ENCODE measurements at regions not wholly inside any gene's neighbourhood (a gene's known extent, or its start where the extent isn't known, plus 50 kb on each side); places are given as distances from the start of the nearest gene placed in this dataset.

- H4K20me1 ChIP-seq (ENCODE audit: insufficient read depth): no peaks in the 10 kb centered on the region
- H3K4me3 ChIP-seq (IDR thresholded peaks at IDR 0.05; ENCODE audit: insufficient read depth, low read depth, low read length): no peak overlapping the region
- H3K36me3 ChIP-seq (ENCODE audit: insufficient read depth): no peaks in the 10 kb centered on the region
- no peak overlapping the region for H2AFZ ChIP-seq (ENCODE audit: low read depth)
- TF ChIP-seq CTCF (conservative IDR thresholded peaks at IDR 0.05; ENCODE audit: low read depth, low read length): no peak
- H3K4me2 ChIP-seq: no peak overlapping the region
- no peaks in the 10 kb centered on the region for H3K4me1 ChIP-seq (ENCODE audit: low read depth, poor library complexity, severe bottlenecking)
- H3K9ac ChIP-seq: no peak overlapping the region
- no peaks in the 10 kb centered on the region for H3K79me2 ChIP-seq (ENCODE audit: insufficient read depth, low read depth)
- no peak overlapping the region for H3K27ac ChIP-seq
- no peaks in the 10 kb centered on the region for H3K27me3 ChIP-seq (ENCODE audit: insufficient read depth, low read depth)
Measured at GRCh38 chr6:68333442-68333841, 301.6 kb upstream of the ADGRB3 start.

GRCh38 chr6:68328156-68328555 is 306.9 kb upstream of the ADGRB3 start:
- no peak overlapping the region for H3K27ac ChIP-seq

GRCh38 chr6:68326762-68327161 is 308.3 kb upstream of the ADGRB3 start:
- no peaks in the 10 kb centered on the region for H3K79me2 ChIP-seq (ENCODE audit: insufficient read depth, low read depth)
- H4K20me1 ChIP-seq (ENCODE audit: insufficient read depth): no peaks in the 10 kb centered on the region
- H3K27me3 ChIP-seq (ENCODE audit: insufficient read depth, low read depth): no peaks in the 10 kb centered on the region
- no peak overlapping the region for H3K27ac ChIP-seq
- TF ChIP-seq CTCF (conservative IDR thresholded peaks at IDR 0.05; ENCODE audit: low read depth, low read length): no peak
- no peak overlapping the region for H3K4me2 ChIP-seq
- no peaks in the 10 kb centered on the region for H3K36me3 ChIP-seq (ENCODE audit: insufficient read depth)
- H3K4me1 ChIP-seq (ENCODE audit: low read depth, poor library complexity, severe bottlenecking): no peaks in the 10 kb centered on the region
- no peak overlapping the region for H3K9ac ChIP-seq
- H3K4me3 ChIP-seq (IDR thresholded peaks at IDR 0.05; ENCODE audit: insufficient read depth, low read depth, low read length): no peak overlapping the region
- H2AFZ ChIP-seq (ENCODE audit: low read depth): no peak overlapping the region

More at GRCh38 chr6:68328156-68328555, 306.9 kb upstream of the ADGRB3 start:
- Histone ChIP-seq H3K4me2 (no peak overlapping the region), H4K20me1 (ENCODE audit: insufficient read depth) (no peaks in the 10 kb centered on the region), H2AFZ (ENCODE audit: low read depth) (no peak overlapping the region), H3K79me2 (ENCODE audit: insufficient read depth, low read depth) (no peaks in the 10 kb centered on the region), H3K4me3 (IDR thresholded peaks at IDR 0.05; ENCODE audit: insufficient read depth, low read depth, low read length) (no peak overlapping the region), H3K36me3 (ENCODE audit: insufficient read depth) (no peaks in the 10 kb centered on the region), H3K4me1 (ENCODE audit: low read depth, poor library complexity, severe bottlenecking) (no peaks in the 10 kb centered on the region), H3K9ac (no peak overlapping the region), H3K27me3 (ENCODE audit: insufficient read depth, low read depth) (no peaks in the 10 kb centered on the region)
- no peak for TF ChIP-seq CTCF (conservative IDR thresholded peaks at IDR 0.05; ENCODE audit: low read depth, low read length)

- Histone ChIP-seq H3K9ac (no peak overlapping the region), H3K27me3 (ENCODE audit: insufficient read depth, low read depth) (no peaks in the 10 kb centered on the region), H3K36me3 (ENCODE audit: insufficient read depth) (no peaks in the 10 kb centered on the region), H4K20me1 (ENCODE audit: insufficient read depth) (no peaks in the 10 kb centered on the region), H3K79me2 (ENCODE audit: insufficient read depth, low read depth) (no peaks in the 10 kb centered on the region), H3K27ac (no peak overlapping the region), H3K4me2 (no peak overlapping the region), H3K4me1 (ENCODE audit: low read depth, poor library complexity, severe bottlenecking) (no peaks in the 10 kb centered on the region), H2AFZ (ENCODE audit: low read depth) (no peak overlapping the region), H3K4me3 (IDR thresholded peaks at IDR 0.05; ENCODE audit: insufficient read depth, low read depth, low read length) (no peak overlapping the region)
- no peak for TF ChIP-seq CTCF (conservative IDR thresholded peaks at IDR 0.05; ENCODE audit: low read depth, low read length)
Measured at GRCh38 chr6:68317366-68317765, 317.7 kb upstream of the ADGRB3 start.
